ENCODE measurements at regions not wholly inside any gene's neighbourhood (a gene's known extent, or its start where the extent isn't known, plus 50 kb on each side); places are given as distances from the start of the nearest gene placed in this dataset.

DNA sequence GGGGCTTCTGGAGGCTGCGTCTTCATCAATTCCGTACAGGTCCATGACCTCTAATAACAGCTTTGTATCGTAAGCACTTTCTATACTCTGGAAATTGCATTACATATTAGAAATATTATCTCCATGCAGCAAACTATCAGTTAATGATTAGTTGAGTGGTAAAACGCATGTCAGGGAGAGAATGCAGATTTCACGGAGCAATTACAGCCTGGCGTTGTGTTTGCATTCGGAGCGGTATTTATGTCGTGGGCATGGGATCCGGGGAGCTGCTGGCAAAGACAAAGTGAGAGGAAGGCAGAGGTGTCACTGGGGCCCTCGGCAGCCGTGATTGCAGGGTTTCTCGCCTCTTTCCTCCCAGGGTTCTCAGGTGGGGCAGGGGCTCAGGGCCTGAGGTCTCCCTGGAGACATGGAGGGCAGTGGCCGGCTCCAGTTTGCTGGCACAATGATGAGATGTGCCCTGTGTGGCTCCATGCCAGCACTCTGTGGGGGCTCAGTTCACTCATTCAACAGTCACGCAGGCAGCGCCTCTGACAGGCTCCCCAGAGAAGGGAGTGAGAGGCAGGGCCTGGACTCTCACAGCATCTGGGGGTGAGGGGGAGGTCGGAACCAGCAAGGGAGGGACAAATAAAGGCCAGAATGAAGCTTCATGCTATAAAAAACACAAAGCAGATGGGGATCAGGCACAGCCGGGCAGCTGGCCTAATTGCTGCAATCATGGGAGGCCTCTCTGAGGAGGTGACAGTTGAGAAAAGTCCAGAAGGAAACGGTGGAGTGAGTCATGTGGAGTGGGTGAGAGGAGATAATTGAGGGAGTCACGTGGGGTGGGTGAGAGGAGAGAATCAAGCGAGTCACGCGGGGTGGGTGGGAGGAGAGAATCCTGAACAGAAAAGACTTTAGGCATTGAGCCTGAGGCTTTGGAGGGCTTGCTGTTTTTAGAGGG lies 1002.7 kb downstream of the BRD1 start:
- 57 to 64% (median 62%) methylated on average over 23 of the region's 23 CpGs for WGBS, 4 donors
- peaks cover 0 to 54% (median 0%) of the 10 kb centered on the region in 9 donors for H3K27me3 ChIP-seq
- H3K4me1 ChIP-seq, result no peaks in the 10 kb centered on the region
- no peaks in the 10 kb centered on the region for H3K9me3 ChIP-seq
- TF ChIP-seq POLR2A (IDR thresholded peaks at IDR 0.05), result no peak
- TF ChIP-seq, protein P1, sequence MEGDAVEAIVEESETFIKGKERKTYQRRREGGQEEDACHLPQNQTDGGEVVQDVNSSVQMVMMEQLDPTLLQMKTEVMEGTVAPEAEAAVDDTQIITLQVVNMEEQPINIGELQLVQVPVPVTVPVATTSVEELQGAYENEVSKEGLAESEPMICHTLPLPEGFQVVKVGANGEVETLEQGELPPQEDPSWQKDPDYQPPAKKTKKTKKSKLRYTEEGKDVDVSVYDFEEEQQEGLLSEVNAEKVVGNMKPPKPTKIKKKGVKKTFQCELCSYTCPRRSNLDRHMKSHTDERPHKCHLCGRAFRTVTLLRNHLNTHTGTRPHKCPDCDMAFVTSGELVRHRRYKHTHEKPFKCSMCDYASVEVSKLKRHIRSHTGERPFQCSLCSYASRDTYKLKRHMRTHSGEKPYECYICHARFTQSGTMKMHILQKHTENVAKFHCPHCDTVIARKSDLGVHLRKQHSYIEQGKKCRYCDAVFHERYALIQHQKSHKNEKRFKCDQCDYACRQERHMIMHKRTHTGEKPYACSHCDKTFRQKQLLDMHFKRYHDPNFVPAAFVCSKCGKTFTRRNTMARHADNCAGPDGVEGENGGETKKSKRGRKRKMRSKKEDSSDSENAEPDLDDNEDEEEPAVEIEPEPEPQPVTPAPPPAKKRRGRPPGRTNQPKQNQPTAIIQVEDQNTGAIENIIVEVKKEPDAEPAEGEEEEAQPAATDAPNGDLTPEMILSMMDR (IDR thresholded peaks at IDR 0.05), result no peak
- ATAC-seq (no peak), DNase-seq (peak in 1 of 5 donors; percentile 48)
- no peak overlapping the region for H3K4me3 ChIP-seq
- no peak overlapping the region for H3K27ac ChIP-seq
- H3K36me3 ChIP-seq, result no peaks in the 10 kb centered on the region
- intact Hi-C loops (cut with DNase I), result no loop called here

DNA sequence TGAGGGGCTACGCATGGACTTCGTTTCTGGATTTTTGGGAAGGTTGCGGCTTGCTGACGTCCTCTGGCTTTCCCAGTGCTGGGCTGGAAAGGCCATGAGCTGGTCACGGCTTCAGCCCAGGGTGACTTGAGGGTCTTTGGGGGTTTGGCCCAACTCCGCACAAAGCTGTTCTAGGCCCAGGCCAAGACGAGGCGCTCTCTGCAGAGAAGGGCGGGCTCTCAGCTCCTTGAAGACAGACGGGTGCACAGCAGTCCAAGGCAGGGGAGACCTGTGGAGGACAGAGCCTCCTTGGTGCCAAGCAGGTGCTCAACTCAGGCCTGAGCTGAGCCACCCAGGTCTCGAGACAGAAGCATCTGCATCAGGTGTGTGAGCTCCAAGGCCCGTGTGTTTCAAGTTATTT lies 1003.7 kb downstream of the BRD1 start:
- no peak for DNase-seq
- intact Hi-C loops (cut with DNase I), result no loop called here
- H3K9me3 ChIP-seq, result no peaks in the 10 kb centered on the region
- no peak overlapping the region for H3K27ac ChIP-seq
- 68 to 85% (median 82%) methylated on average over 10 to 12 of the region's 12 CpGs for WGBS, 4 donors
- no peak overlapping the region for H3K4me3 ChIP-seq
- no peak for ATAC-seq
- TF ChIP-seq, protein P1 (IDR thresholded peaks at IDR 0.05), result no peak
- TF ChIP-seq POLR2A (IDR thresholded peaks at IDR 0.05), result no peak
- peaks cover 0 to 54% (median 0%) of the 10 kb centered on the region in 9 donors for H3K27me3 ChIP-seq
- no peaks in the 10 kb centered on the region for H3K4me1 ChIP-seq
- H3K36me3 ChIP-seq, result no peaks in the 10 kb centered on the region

GRCh38 chr22:48822278-48823233 lies 1005.1 kb downstream of the BRD1 start:
- peaks cover 0 to 47% (median 0%) of the 10 kb centered on the region in 9 donors for H3K27me3 ChIP-seq
- 86 to 96% (median 87%) methylated on average over 16 to 19 of the region's 19 CpGs for WGBS, 4 donors

More at GRCh38 chr22:48822278-48823233, 1005.1 kb downstream of the BRD1 start:
- intact Hi-C loops (cut with DNase I), result no loop called here
- Histone ChIP-seq H3K4me1 (no peaks in the 10 kb centered on the region), H3K9me3 (no peaks in the 10 kb centered on the region), H3K4me3 (no peak overlapping the region), H3K36me3 (no peaks in the 10 kb centered on the region), H3K27ac (no peak overlapping the region)
- no peak for DNase-seq
- ATAC-seq, result no peak
- TF ChIP-seq POLR2A (IDR thresholded peaks at IDR 0.05), result no peak
- TF ChIP-seq, protein P1 (IDR thresholded peaks at IDR 0.05), result no peak

Measured in heart left ventricle (tissue), 16 donors.